ENCODE measurements at regions not wholly inside any gene's neighbourhood (a gene's known extent, or its start where the extent isn't known, plus 50 kb on each side); places are given as distances from the start of the nearest gene placed in this dataset.

GRCh38 chr15:79230766-79231165, 51.8 kb upstream of the ANKRD34C start:
- Histone ChIP-seq H3K4me3 (ENCODE audit: low read depth, low read length) (no peak overlapping the region), H3K4me1 (no peaks in the 10 kb centered on the region), H3K9me3 (no peaks in the 10 kb centered on the region), H3K27me3 (peaks cover 8% of the 10 kb centered on the region), H3K36me3 (no peaks in the 10 kb centered on the region)
- no peak for TF ChIP-seq CTCF (IDR thresholded peaks at IDR 0.05; ENCODE audit: low read depth, low read length)
- DNase-seq = no peak

GRCh38 chr15:79222808-79223207, 59.7 kb upstream of the ANKRD34C start:
- Histone ChIP-seq H3K27me3 (peaks cover 15% of the 10 kb centered on the region), H3K9me3 (no peaks in the 10 kb centered on the region), H3K4me3 (ENCODE audit: low read depth, low read length) (no peak overlapping the region), H3K4me1 (no peaks in the 10 kb centered on the region), H3K36me3 (no peaks in the 10 kb centered on the region)
- TF ChIP-seq CTCF (IDR thresholded peaks at IDR 0.05; ENCODE audit: low read depth, low read length) = no peak
- DNase-seq = no peak

- H3K4me1 ChIP-seq = no peaks in the 10 kb centered on the region
- TF ChIP-seq CTCF (IDR thresholded peaks at IDR 0.05; ENCODE audit: low read depth, low read length) = no peak
- no peak for DNase-seq
- no peak overlapping the region for H3K4me3 ChIP-seq (ENCODE audit: low read depth, low read length)
- H3K9me3 ChIP-seq = no peaks in the 10 kb centered on the region; the same call in 1 of the 2 replicates
- peaks cover 15% of the 10 kb centered on the region for H3K27me3 ChIP-seq
- H3K36me3 ChIP-seq = no peaks in the 10 kb centered on the region
Observed at GRCh38 chr15:79221696-79222095, 60.8 kb upstream of the ANKRD34C start.

GRCh38 chr15:79219393-79220056, 63.0 kb upstream of the ANKRD34C start:
- H3K27me3 ChIP-seq = peaks cover 8% of the 10 kb centered on the region; the same call in 1 of the 2 replicates
- no peaks in the 10 kb centered on the region for H3K36me3 ChIP-seq
- no peak for DNase-seq
- TF ChIP-seq CTCF (IDR thresholded peaks at IDR 0.05; ENCODE audit: low read depth, low read length) = no peak
- H3K4me1 ChIP-seq = no peaks in the 10 kb centered on the region
- H3K4me3 ChIP-seq (ENCODE audit: low read depth, low read length) = no peak overlapping the region
- no peaks in the 10 kb centered on the region; the same call in 1 of the 2 replicates for H3K9me3 ChIP-seq

- peak; percentile 64 for TF ChIP-seq CTCF (IDR thresholded peaks at IDR 0.05; ENCODE audit: low read depth, low read length)
- no peaks in the 10 kb centered on the region; the same call in 1 of the 2 replicates for H3K9me3 ChIP-seq
- no peaks in the 10 kb centered on the region for H3K36me3 ChIP-seq
- H3K27me3 ChIP-seq = peaks cover 3% of the 10 kb centered on the region; the same call in 1 of the 2 replicates
- H3K4me1 ChIP-seq = no peaks in the 10 kb centered on the region
- H3K4me3 ChIP-seq (ENCODE audit: low read depth, low read length) = no peak overlapping the region
- peak; percentile 36 for DNase-seq
Observed at GRCh38 chr15:79218588-79219200, 63.8 kb upstream of the ANKRD34C start.

- no peaks in the 10 kb centered on the region for H3K36me3 ChIP-seq
- peaks cover 3% of the 10 kb centered on the region; the same call in 1 of the 2 replicates for H3K27me3 ChIP-seq
- no peaks in the 10 kb centered on the region; the same call in 1 of the 2 replicates for H3K9me3 ChIP-seq
- H3K4me3 ChIP-seq (ENCODE audit: low read depth, low read length) = no peak overlapping the region
- DNase-seq = no peak
- no peaks in the 10 kb centered on the region for H3K4me1 ChIP-seq
- TF ChIP-seq CTCF (IDR thresholded peaks at IDR 0.05; ENCODE audit: low read depth, low read length) = no peak
Observed at GRCh38 chr15:79213650-79214049, 68.9 kb upstream of the ANKRD34C start.

All from BE2C (cell line).